ENCODE measurements at regions not wholly inside any gene's neighbourhood (a gene's known extent, or its start where the extent isn't known, plus 50 kb on each side); places are given as distances from the start of the nearest gene placed in this dataset.

DNA sequence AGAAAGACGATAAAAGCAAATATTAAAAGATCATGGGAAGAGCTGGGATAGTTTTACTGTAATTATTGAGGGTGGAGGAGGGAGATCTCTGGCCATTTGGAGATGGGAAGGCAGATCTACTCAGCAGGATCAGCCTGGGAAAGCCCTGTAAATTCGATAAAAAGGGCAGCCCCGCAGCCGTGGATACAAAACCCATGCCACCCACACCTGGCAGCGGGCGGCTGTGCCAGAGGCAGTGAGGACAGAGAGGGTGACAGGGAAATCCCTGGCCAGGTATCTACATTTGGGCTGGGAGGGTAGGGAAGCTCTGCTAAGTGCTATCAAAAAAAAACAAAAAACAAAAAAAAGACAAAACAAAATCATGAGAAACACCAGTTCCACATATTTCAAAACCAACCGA is 379.2 kb upstream of the IRX1 start:
- no peak for DNase-seq

DNA sequence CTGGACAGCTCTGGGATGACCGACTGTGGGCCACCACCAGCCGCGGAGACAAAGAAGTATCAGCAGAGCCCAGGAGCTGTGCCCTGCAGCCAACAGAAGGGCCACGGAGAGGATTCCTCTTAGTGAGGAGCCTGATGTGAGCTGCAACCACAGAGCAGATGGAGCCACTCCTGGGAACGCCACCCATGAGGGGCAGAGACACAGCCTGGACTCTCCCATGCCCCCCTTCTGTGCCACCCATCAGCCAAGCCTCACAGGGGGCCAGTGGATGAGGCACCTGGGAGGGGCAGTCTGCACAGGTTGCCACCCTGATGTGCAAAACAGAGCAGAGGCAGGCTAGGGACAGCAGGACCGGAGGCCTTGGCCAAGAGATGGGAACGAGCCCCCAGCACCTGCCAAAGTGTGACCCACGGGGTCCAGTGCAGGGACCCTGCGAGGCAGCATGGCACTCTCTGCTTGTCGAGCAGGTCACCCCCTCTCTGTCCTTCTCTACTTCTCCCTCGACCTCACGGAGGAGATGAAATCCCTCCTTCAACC is 380.7 kb upstream of the IRX1 start:
- DNase-seq, result no peak

DNA sequence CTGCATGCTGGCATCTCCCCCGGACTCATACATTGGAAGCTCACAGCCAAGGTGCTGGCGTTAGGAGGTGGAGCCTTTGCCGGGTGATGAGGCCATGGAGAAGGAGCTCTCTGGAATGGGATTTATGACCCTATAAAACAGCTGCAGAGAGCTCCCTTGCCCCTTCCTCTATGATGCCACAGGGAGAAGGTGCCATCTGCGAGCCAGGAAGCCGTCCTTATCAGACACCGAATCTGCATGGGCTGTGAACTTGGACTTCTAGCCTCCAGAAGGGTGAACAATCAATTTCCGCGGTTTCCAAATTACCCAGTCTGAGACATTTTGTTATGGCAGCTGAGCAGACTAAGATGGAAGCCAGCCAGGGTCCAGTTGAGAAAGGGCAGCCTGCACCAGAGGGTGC is 381.2 kb upstream of the IRX1 start:
- DNase-seq, result no peak

DNA sequence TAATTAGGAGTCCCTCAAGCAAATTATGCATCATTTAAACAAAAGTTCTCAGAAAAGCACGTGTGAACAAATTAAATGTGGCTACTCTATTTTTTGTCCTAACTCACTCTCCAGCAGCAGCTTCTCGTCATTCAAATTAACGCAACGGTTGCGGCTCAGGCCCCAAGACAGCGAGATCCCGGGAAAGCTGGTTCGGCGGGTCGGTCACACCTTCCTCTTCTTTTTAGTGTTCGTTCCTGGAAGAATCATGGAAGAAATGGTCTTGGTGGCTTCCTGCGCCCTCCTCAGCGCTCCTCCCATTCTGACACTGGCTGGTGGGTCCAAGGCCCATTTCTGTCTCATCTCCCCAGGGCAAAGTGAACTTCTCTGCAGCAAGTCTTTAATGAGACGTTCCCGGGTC is 382.8 kb upstream of the IRX1 start:
- DNase-seq, result no peak

DNA sequence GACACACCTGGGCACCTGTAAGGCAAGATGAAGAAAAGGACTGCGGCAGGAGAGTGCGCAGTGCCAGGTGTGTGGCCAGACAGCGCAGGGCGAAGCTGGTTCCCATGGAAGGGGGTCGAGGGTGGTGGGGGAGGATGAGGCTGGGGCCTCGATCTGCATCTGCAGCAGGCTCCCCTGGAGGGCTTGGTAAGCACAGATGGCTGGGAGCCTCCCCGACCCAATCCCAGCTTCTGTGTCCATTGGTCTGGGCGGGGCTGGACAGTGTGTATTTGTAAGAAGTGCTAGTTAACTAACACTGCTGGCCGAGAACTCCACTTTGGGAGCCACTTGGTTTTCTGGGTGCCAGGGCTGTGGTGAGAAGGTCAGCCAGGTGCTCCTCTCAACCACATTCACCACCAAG is 385.1 kb upstream of the IRX1 start:
- DNase-seq, result no peak

DNA sequence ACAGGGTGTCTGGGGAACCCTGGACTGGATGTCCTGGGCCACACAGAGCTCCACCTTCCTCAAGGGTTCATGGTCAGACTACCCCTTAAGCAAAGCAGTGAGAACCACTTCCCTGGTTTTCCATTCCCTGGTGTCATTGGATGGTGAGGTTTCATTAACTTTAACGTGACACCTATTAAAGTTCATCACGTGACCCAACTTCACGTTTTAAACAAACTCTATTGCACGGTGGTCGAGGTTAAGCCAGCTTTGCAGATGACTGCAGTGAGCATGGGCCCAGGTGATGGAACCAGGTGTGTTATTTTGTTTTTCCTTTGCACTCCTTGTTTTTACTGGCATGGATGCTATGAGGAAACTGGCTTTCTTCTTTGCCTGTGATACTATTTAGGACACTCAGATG is 385.7 kb upstream of the IRX1 start:
- no peak for DNase-seq

DNA sequence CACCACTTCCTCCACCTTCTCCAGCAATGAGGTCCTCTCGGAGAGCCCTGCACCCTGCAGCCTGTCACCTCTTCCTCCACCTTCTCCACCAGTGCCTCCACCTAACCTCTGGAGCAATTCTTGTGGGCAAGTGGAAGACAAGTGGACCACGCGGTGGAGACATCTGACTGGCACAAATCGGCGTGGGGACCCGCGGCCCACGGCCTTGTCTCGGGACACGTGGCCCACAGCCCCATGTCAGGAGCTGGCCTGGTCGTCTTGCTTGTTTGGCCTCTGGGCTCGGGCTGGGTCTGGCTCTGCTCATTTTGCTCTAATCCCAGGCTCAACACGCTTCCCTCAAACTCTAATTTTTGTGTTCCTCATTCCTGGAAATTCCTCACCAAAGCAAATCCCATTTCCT is 393.1 kb upstream of the IRX1 start:
- DNase-seq, result no peak

DNA sequence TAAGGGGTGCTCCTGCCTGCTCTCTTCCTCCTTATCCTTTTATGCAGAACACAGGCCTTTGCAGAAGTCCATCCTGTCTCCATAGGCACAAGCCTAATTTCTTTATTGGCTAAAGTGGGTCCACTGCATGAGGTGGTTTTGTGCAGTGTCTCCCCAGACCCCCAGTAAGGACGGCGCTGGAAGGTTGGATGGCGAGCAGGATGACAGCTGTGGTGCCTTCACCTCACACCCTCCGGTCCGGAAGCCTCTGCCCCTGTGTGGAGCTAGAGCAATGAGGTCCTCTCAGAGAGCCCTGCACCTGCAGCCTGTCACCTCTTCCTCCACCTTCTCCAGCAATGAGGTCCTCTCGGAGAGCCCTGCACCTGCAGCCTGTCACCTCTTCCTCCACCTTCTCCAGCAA is 393.7 kb upstream of the IRX1 start:
- no peak for DNase-seq

DNA sequence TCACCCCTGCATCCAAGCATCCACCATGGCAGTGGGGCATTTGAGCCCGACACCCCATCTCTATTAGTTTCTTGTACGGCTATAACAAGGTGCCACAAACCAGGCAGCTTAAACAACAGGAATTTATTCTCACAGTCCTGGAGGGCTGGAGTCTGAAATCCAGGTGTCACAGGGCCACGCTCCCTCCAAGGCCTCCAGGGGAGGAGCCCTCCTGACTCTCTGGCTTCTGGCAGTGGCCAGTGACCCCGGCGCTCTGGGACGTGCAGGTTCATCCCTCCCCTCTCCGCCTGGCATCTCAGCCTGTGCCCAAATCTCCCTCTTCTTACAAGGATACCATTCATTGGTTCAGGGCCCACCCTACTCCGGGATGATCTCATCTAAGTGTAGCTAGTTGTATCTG is 394.5 kb upstream of the IRX1 start:
- DNase-seq, result no peak

DNA sequence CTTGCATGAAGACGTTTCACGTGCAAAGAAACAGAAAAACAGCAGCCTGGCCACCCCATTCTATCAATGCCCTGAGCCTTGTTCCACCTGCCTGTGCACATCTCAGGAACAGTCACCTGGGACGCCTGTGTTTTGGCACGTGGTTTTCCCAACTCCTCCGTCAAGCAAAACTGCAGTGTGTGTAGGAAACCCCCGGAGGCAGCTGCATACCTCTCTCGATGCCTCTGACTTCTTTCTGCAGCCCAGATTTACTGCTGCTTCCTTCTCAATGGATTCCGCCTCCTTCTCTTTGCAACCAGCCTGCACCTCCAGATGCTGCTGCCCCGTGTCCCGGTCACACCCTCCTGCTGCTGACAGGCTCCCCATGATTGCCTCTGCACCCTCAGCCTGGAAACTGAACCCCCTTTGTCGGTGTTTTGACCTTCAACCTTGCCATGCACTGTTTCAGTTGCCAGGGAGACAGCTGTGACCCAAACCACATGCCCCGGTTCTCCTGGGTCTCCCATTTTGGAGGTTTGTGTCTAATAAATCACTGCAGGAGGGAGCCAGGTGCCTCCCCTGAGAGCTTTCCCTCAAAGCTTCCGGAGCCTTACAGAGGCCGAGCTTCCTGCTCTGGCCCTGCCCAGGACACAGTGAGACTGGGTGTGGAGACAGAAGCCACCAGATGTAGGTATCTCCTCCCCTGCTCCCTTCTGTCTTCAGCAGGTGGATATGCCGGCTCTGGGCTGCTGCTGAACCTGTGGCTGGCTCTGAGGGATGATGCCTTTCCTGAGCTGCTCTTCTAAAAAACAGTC is 395.5 kb upstream of the IRX1 start:
- no peak for DNase-seq

DNA sequence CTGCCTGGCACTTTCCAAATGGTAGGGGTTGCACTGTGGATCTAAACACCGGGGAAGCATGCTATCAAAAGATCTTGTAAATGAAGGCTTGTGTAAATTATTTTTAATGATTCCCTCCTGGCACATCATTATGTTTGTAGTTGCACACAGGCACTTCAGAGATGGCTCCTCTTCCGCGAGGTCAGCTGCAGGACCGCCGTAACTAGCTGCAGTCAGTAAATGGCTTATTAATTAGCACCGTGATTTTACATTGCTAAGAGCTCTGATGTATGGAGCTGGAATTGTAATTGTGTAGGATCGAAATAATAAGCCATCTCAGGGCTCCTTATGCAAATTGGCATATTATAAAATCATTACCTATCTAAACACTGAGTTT is 397.6 kb upstream of the IRX1 start:
- no peak for DNase-seq

DNA sequence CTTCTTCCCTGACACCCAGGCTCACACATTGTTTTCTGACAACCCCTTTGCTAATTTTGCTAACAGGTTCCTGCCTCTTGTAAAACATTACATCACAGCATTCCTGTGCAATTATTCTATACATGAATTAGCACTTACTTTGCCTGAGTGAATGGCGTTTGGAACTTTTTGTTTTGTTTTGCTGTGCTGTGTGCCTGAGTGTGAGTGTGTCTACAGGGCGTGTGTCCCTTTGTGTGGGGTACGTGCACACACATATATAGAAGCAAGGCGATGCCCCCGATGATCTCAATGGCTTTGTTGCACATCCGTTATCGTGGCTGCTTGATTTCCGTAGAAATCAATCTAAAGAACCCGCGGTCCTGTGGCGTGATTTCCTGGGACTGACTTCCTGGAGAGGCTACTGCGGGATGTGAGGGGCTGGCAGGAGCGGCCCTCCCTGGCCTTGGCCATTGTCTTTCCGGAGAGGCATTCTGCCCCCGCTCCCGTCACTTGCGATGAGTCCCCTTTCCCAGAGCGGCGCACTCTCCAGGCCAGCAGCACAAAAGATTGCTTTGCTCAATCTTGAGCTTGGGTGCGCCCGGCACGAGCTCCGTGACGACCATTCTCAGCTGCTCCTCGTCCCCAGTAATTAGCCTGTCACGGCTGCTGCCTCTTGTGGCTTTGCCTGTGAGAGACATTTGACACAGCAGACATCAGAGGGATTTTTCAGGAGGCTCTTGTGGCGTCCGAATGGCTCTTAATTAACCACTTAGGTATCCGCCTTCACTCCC is 398.1 kb upstream of the IRX1 start:
- DNase-seq, result no peak

DNA sequence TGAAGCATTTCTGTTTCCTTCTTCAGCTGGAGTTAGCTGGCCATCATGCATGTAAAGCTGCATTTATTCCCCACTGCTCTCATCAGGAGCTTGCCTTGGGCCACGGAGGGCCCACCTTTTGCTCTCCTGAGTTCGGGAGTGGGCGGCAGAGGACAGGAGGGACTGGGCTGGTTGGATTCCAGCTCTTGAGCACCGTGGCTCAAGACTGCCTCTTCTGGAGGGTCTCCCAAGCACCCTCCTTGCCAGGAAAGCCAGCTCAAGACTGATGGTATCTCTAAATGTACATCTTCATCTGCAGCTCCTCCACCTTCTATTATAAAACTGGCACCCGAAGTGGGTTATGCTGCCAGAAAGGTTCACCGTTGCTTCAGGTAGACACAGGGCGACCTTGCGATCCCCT is 399.6 kb upstream of the IRX1 start:
- DNase-seq, result no peak

DNA sequence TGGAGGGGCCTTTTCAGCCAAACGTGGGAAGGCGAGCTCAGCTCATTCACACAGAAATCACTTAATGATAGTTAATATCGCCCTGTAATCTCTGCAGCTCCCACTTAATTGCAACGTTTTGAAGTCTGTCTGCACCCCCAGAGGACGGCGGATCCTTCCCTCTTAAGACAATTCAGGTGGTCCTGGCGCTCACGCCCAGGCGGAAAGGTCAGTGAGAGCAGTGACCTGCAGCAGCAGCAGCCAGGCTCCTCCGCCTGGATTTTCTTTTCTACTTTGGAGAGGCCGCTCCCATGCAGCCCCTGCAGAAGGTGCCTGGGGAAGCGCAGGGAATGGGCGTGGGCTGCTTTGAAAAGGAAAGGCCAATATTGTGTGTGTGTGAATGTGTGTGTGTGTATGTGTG is 400.9 kb upstream of the IRX1 start:
- DNase-seq, result no peak

DNA sequence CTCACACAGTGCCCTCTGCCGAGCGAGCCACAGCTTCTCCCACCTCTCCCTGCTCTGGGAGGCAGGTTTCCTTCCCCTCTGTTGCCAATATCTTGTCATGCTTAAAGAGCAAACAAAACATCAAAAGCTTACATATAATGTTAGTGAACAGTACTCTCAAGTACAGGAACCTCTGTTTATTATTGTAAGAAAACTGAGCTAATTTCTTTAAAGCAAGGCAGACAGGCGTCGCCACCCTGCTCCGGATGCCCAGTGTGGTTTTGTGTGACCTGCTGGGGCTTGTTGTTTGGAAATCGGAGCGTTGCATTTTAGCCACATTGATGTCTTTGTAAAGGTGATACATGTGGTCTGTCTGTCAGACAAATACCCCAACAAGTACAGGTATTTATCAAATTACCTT is 401.4 kb upstream of the IRX1 start:
- DNase-seq, result no peak

DNA sequence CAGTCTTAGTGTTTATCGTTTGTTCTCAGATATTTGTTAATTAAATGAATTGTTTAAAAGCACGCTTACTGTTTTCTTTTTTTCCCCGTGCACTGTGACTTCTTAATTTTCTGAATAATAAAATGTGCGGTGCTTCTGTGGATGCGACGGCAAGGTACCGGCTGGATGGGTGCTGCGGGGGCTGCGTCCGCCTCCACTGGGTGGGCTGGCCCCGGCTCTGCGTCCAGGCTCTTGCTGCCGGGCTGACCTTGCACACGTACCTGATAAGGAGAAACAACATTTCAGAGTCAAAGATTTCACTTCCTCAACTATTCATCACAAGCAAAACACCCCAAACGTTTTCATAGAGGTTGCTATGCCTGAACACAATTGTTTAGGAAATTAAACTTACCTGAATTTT is 404.0 kb upstream of the IRX1 start:
- no peak for DNase-seq

DNA sequence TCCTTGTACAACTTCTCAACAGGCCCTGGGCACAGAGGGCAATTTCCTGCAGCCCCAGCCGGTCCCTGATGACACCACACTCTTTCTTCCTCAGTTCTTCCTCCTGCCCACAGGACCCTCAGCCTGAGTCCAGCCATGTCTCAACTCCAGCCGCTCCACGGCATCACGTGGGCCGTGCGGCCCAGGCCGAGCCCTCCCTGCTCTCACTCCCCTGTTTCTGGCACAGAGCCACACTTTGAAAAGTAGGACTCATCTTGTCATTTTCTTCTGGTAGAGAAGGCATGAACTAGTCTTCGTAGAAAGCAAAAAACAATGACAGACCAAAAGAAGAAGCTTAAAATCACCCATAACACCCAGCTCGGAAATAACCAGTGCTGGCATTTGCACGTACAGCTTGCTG is 404.7 kb upstream of the IRX1 start:
- no peak for DNase-seq

DNA sequence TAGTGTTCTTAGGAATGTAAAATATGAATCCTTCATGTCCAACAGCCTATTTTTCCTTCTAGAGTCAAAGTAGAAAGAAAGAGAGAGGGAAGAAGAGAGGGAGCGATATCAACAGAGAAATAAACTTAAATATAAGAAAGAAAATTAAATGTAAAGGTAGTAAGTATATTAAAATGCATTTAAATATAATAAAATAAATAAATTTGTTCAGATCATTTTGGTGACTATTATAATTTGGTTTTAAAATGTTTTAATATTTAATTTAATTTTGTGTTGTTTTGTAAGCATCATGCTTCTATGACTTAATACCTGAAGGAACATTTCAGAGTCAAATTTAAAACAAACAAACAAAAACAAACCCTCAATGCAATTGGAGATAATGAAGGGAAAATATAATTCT is 405.2 kb upstream of the IRX1 start:
- DNase-seq, result no peak

DNA sequence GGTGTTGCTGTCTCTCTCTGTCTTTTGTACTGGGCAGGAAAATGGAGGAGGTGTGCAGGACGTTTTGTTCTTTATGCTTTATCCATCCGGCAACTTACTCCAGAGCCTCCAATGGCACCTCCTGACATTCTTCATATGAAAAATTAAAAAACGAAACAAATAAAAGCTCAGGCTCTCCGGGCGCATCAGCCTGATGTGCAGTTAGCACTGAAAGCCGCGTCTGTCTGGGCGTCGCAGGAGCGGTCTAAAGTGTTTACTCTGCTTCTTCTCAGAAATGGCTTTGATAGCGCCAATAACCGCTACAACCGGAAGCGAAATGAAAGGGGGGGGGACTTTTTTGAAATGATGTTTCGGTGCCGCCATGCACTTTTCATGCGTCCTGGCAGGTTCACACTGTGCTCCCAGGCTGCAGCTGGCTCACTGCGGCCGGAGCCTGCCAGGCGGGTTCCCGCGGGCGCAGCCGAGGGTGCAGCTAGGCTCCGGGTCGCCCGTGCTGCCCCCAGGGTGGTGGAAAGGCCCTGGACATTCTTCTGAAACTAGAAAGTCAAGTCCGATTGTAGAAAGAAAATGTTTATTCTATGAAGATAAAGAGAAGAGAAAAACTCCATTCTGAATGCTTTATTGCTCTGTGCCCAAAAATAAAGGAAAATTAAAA is 407.7 kb upstream of the IRX1 start:
- peak; percentile 11 to 23 for DNase-seq

DNA sequence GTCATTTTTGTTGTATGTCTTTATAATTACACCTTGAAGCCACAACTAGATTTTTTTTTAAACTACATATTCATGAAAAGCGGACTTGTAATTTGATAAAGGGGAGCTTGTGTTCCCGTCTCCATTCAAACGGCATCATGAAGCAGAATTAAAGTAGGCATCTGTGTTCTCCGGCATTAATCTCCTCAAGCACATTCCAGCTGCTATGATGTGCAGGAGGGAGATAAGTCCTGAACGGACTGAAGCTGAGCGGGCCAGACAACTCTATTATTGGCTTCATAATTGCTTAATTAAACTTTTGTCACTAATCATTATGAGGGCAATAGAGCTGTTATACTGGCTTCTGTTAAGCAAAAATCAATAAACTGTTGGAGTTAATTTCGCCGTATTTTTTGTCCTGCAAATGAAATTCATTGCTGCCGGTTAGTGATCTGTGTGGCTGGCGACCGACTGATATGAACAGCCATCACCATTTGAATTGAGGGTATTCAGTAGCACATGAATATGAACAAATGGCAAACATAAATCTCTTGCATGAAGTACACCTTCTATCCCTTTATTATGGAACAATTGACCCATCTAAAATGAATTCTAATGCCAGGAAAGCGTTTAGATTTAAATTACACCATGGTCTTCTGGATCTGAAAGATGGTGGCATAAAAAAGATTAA is 408.8 kb upstream of the IRX1 start:
- DNase-seq, result no peak

DNA sequence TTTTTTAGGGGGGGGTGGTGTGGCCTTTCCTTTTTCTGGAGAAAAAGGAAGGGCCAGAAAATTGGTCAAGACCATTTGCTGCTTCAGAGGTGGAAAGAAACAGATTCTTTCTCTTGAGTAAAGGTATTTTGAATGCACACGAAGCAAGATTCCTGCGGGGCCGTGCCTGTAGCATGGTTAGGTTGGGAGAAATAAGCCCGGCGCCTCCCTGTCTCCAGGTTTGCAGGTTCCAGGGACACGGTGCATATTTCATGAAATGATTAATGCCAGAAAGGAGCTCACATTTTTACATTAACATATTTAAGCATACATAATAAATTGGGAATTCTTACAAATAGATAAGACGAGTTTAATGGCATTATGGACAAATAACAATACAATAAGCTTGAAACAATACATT is 409.5 kb upstream of the IRX1 start:
- no peak for DNase-seq

DNA sequence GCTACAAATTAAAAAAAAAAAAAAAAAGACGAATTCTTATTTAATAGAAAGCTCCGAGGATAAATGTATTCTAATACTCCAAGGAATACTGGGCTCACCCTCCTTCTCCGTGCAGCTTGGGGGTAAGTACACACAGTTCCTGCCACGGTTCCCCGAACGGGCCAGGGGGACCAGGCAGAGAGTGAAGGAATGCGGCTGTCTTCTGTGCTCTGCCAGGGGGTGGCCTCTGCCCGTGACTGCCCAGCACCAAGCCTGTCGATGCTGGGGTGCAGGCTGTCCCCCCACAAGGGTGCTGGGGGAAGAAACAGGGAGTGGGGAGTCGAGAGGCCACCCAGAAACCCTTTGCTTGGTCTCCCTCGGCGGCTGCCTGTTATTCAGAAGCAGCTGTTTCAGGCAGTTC is 410.1 kb upstream of the IRX1 start:
- DNase-seq, result no peak

DNA sequence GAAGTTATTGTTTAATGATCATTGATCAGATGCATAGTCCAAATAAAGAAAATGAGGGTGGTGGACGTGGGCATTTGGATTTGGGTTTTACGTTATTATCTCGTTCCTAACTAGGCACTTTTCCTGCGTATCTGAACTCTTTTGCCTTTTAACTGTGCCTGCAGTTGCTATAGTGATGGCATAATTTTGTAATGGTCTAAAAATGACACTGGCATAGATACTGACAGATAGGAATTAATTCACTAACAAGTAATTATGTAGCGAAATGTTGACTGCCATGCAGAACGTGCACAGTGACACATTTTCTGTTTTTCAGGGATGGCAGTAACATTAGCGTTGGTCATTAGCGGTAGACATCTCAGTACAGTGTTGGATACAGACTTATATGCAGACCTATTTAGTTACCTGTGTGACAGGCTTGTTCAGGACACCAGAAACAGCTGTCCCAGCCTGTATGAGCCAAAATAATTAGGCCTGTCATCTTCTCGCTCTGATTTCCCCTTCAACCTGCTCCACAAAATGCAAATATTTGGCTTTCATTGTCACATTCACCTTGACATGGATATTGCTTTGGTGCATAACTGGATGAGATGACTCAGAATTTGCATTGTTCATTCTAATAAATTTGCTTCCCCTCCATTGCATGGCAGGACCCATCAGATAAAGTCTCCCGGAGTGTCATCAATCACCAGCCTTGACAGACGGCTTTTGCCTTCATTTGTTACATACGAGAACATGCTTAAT is 413.3 kb upstream of the IRX1 start:
- no peak for DNase-seq
